ENCODE measurements at regions not wholly inside any gene's neighbourhood (a gene's known extent, or its start where the extent isn't known, plus 50 kb on each side); places are given as distances from the start of the nearest gene placed in this dataset.

DNA sequence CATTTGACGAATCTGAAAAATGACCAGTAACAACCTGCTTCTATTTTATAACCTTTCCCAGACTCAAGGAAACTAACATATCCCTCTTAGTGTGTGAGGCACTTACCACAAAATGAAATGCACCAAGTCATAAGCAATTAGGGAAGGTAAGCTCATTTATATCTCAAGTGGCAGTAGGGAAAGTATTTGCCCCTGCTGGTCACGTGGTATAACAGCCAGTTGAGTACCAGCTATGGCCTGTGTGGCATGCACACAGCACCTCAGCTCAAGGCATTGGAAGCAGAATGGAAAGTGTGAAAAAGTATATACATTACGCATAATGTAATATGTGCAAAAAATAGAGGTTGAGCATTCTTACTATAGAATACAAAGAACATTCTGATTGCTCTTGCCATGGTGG is 178.3 kb upstream of the GYPA start:
- H3K36me3 Mint-ChIP-seq (ENCODE audit: insufficient read depth in 1 of 3, low read depth in 3 of 3) = peaks cover 15 to 22% (median 21%) of the 10 kb centered on the region in 3 experiments
- no peak overlapping the region for H3T11ph ChIP-seq (ENCODE audit: low read length)
- TF ChIP-seq, protein P1, sequence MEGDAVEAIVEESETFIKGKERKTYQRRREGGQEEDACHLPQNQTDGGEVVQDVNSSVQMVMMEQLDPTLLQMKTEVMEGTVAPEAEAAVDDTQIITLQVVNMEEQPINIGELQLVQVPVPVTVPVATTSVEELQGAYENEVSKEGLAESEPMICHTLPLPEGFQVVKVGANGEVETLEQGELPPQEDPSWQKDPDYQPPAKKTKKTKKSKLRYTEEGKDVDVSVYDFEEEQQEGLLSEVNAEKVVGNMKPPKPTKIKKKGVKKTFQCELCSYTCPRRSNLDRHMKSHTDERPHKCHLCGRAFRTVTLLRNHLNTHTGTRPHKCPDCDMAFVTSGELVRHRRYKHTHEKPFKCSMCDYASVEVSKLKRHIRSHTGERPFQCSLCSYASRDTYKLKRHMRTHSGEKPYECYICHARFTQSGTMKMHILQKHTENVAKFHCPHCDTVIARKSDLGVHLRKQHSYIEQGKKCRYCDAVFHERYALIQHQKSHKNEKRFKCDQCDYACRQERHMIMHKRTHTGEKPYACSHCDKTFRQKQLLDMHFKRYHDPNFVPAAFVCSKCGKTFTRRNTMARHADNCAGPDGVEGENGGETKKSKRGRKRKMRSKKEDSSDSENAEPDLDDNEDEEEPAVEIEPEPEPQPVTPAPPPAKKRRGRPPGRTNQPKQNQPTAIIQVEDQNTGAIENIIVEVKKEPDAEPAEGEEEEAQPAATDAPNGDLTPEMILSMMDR (conservative IDR thresholded peaks at IDR 0.05) = peak; percentile 43
- H2AFZ ChIP-seq (ENCODE audit: low read length) = no peak overlapping the region
- H3K9me3 Mint-ChIP-seq = peaks cover 22 to 27% of the 10 kb centered on the region in 2 experiments
- peaks cover 7% of the 10 kb centered on the region for H3K9me3 ChIP-seq (ENCODE audit: control insufficient read depth, low read depth, low read length)
- H3K4ac ChIP-seq (ENCODE audit: low read depth, low read length) = no peak overlapping the region
- no peaks in the 10 kb centered on the region for H3K23me2 ChIP-seq (ENCODE audit: insufficient read length, low read depth, low read length, poor library complexity, severe bottlenecking)
- no peaks in the 10 kb centered on the region for H4K20me1 ChIP-seq (ENCODE audit: control insufficient read depth, insufficient read depth, insufficient read length)
- no peak overlapping the region for H3K4me2 ChIP-seq (ENCODE audit: insufficient read depth, insufficient read length, low read length)
- H2BK12ac ChIP-seq (ENCODE audit: insufficient read length, low read depth, low read length) = no peak overlapping the region
- no peak for DNase-seq
- H4K91ac ChIP-seq (ENCODE audit: insufficient read length, low read depth, low read length) = no peak overlapping the region
- H3K79me2 ChIP-seq (ENCODE audit: insufficient read depth, low read length) = no peaks in the 10 kb centered on the region
- H3K9ac ChIP-seq (ENCODE audit: extremely low read depth, insufficient read length, low read length) = no peak overlapping the region
- no peak overlapping the region for H2BK20ac ChIP-seq (ENCODE audit: low read depth, low read length, poor library complexity, severe bottlenecking)
- H2AK5ac ChIP-seq (ENCODE audit: insufficient read length, low read length) = no peak overlapping the region
- H3K27me3 Mint-ChIP-seq (ENCODE audit: low read depth) = peaks cover 2% of the 10 kb centered on the region; the same call in 1 of the 2 replicates
- H4K8ac ChIP-seq (replicated peaks; ENCODE audit: insufficient read length, low read depth, low read length) = no peak overlapping the region
- no peak overlapping the region for H3K27ac ChIP-seq (ENCODE audit: insufficient read length, low read depth, low read length)
- H3K18ac ChIP-seq (ENCODE audit: insufficient read length, low read depth, low read length) = no peak overlapping the region
- H2BK15ac ChIP-seq (ENCODE audit: low read depth, low read length) = no peak overlapping the region
- no peaks in the 10 kb centered on the region for H3K79me1 ChIP-seq (ENCODE audit: insufficient read depth, low read depth, low read length, poor library complexity, severe bottlenecking)
- no peak overlapping the region for H3K4me3 Mint-ChIP-seq
- no peaks in the 10 kb centered on the region for H3K4me1 ChIP-seq (ENCODE audit: insufficient read depth, low read length)
- no peak overlapping the region for H2BK5ac ChIP-seq (ENCODE audit: insufficient read length, low read length)
- peaks cover 0 to 2% of the 10 kb centered on the region in 2 experiments; a peak in 1 of 4 replicates for H3K4me1 Mint-ChIP-seq
- H3K14ac ChIP-seq (ENCODE audit: insufficient read depth, low read length) = no peak overlapping the region
- H3K56ac ChIP-seq (ENCODE audit: insufficient read length, low read depth, low read length) = no peak overlapping the region
- H3K27ac Mint-ChIP-seq = no peak overlapping the region
- no peak overlapping the region for H3K23ac ChIP-seq (ENCODE audit: insufficient read length, low read depth, low read length)
- H2BK120ac ChIP-seq (ENCODE audit: low read depth, low read length, poor library complexity, severe bottlenecking) = no peak overlapping the region
- WGBS (ENCODE audit: extremely low coverage, insufficient read length, low lambda C conversion rate) = no CpG with 5 or more reads among the region's 3 CpGs
- no peak overlapping the region for H4K5ac ChIP-seq (ENCODE audit: insufficient read length, low read depth, low read length)
- no peaks in the 10 kb centered on the region for H3K27me3 ChIP-seq (ENCODE audit: insufficient read depth, low read length)
